HUES64 (cell line): ENCODE measurements at regions not wholly inside any gene's neighbourhood (a gene's known extent, or its start where the extent isn't known, plus 50 kb on each side); places are given as distances from the start of the nearest gene placed in this dataset.

Experiments
- H3K27ac ChIP-seq: 2 replicates; pipeline ENCODE4 v1.7.0; 2013; ENCODE audit warnings: low read depth, low read length, inconsistent platforms
- H3K27me3 ChIP-seq: 2 replicates; pipeline ENCODE4 v1.6.1; 2013; ENCODE audit warnings: mild to moderate bottlenecking, low read length; ENCODE audit not compliant: insufficient read depth
- H3K36me3 ChIP-seq: 2 replicates; pipeline ENCODE4 v1.6.1; 2013; ENCODE audit warnings: mild to moderate bottlenecking, low read length; ENCODE audit not compliant: insufficient read depth
- H3K4me1 ChIP-seq: 2 replicates; pipeline ENCODE4 v1.6.1; 2013; ENCODE audit warnings: mild to moderate bottlenecking, low read length, moderate library complexity; ENCODE audit not compliant: insufficient read depth
- H3K4me3 ChIP-seq: 2 replicates; pipeline ENCODE4 v1.5.1; 2013; ENCODE audit warnings: mild to moderate bottlenecking, low read length, moderate library complexity
- H3K9ac ChIP-seq: 2 replicates; pipeline ENCODE4 v1.6.1; 2013; ENCODE audit warnings: mild to moderate bottlenecking, low read depth, low read length
- H3K9me3 ChIP-seq: 2 replicates; pipeline ENCODE4 v1.6.1; 2013; ENCODE audit warnings: low read depth, low read length; ENCODE audit not compliant: insufficient read depth
- WGBS: fragments of 150-250, 120-280 bp; methylation state at CpG from one replicate; pipeline ENCODE4 v1.1.7; 2013; ENCODE audit warnings: missing lambda C conversion rate; 5-methylcytosine and 5-hydroxymethylcytosine counted together

- no peaks in the 10 kb centered on the region for H3K9me3 ChIP-seq
- H3K27me3 ChIP-seq = no peaks in the 10 kb centered on the region
- 89% methylated on average over 3 of the region's 3 CpGs for WGBS
- H3K9ac ChIP-seq = no peak overlapping the region
- no peak overlapping the region for H3K4me3 ChIP-seq
- peaks cover 18% of the 10 kb centered on the region; the same call in 1 of the 2 replicates for H3K4me1 ChIP-seq
- H3K36me3 ChIP-seq = no peaks in the 10 kb centered on the region
- no peak overlapping the region for H3K27ac ChIP-seq
Measured at GRCh38 chr2:12061286-12062052, 315.0 kb downstream of the LPIN1 start.

DNA sequence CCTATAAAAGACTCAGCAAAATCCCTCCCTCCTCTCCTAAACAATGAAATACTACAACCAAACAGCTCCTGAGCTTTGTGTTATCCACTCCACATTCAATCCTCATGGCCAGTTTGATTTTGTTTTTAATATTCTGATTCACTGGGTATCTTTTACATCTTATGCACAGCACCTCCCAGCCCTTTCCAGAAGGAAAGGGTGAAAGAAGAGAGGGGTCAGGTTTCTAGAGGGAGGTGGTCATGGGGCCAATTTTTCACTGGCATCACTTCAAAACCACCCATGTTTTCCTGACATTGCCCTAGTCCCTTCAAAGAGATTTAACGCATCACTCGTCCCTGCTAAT is 315.6 kb downstream of the LPIN1 start:
- H3K4me1 ChIP-seq = peaks cover 18% of the 10 kb centered on the region; the same call in 1 of the 2 replicates
- no peaks in the 10 kb centered on the region for H3K36me3 ChIP-seq
- WGBS = 100% methylated on average over 2 of the region's 2 CpGs
- no peaks in the 10 kb centered on the region for H3K9me3 ChIP-seq
- no peak overlapping the region for H3K4me3 ChIP-seq
- no peak overlapping the region for H3K27ac ChIP-seq
- H3K27me3 ChIP-seq = no peaks in the 10 kb centered on the region
- H3K9ac ChIP-seq = no peak overlapping the region

- H3K9me3 ChIP-seq = no peaks in the 10 kb centered on the region
- WGBS = 93% methylated on average over 5 of the region's 5 CpGs
- peaks cover 7% of the 10 kb centered on the region; the same call in 1 of the 2 replicates for H3K4me1 ChIP-seq
- no peaks in the 10 kb centered on the region for H3K27me3 ChIP-seq
- H3K4me3 ChIP-seq = no peak overlapping the region
- H3K36me3 ChIP-seq = no peaks in the 10 kb centered on the region
- no peak overlapping the region for H3K27ac ChIP-seq
- H3K9ac ChIP-seq = no peak overlapping the region
Measured at GRCh38 chr2:12063210-12063609, 316.8 kb downstream of the LPIN1 start.

DNA sequence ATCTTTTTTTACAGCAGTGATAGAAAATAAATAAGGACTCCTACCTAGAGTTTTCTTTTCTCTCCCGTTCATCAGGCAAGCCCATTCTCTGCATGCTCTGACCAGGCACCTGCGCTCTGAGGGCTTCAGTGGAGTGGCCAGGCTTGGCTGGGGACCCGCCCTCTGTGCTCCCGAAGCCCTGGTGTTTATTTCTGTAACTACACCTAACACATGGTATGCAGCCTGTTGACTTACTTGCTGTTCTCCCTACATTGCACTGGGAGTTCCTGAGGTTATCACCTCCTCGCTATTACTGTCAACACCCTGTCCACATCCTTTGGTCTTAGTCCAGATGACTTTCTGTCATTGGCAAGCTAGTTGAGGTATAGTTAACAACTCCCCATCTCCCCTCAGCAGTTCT is 317.7 kb downstream of the LPIN1 start:
- no peak overlapping the region for H3K4me3 ChIP-seq
- WGBS = 84% methylated on average over 5 of the region's 5 CpGs
- H3K27me3 ChIP-seq = no peaks in the 10 kb centered on the region
- no peaks in the 10 kb centered on the region for H3K9me3 ChIP-seq
- H3K4me1 ChIP-seq = peaks cover 7% of the 10 kb centered on the region; the same call in 1 of the 2 replicates
- H3K9ac ChIP-seq = no peak overlapping the region
- no peaks in the 10 kb centered on the region for H3K36me3 ChIP-seq
- no peak overlapping the region for H3K27ac ChIP-seq

GRCh38 chr2:12066116-12066515 is 319.7 kb downstream of the LPIN1 start:
- Histone ChIP-seq H3K27me3 (no peaks in the 10 kb centered on the region), H3K4me1 (peaks cover 11% of the 10 kb centered on the region), H3K27ac (no peak overlapping the region), H3K9me3 (no peaks in the 10 kb centered on the region), H3K9ac (no peak overlapping the region), H3K36me3 (no peaks in the 10 kb centered on the region), H3K4me3 (no peak overlapping the region)
- 97% methylated on average over 1 of the region's 1 CpG for WGBS

DNA sequence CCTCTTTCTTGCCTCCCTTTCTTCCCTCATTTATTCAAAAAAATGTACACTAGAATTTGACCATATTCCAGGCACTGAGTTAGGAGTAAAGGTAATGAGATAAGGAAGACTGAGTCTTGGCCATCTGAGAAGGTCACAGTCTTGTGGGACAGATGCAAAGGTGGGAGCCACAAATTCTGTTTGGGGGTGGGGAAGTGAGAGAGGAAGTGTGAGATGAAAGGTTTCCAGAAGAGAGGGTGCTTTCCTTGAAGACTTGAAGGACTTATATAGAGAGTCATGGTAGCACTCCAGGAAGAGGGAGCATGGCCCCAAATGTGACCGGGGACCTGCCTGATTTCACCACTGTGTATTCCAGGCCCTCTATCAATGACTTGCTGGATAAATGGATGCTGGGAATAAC is 320.6 kb downstream of the LPIN1 start:
- Histone ChIP-seq H3K9me3 (no peaks in the 10 kb centered on the region), H3K4me3 (no peak overlapping the region), H3K36me3 (no peaks in the 10 kb centered on the region), H3K4me1 (peaks cover 4% of the 10 kb centered on the region), H3K27ac (no peak overlapping the region), H3K27me3 (no peaks in the 10 kb centered on the region), H3K9ac (no peak overlapping the region)
- 100% methylated on average over 1 of the region's 1 CpG for WGBS

DNA sequence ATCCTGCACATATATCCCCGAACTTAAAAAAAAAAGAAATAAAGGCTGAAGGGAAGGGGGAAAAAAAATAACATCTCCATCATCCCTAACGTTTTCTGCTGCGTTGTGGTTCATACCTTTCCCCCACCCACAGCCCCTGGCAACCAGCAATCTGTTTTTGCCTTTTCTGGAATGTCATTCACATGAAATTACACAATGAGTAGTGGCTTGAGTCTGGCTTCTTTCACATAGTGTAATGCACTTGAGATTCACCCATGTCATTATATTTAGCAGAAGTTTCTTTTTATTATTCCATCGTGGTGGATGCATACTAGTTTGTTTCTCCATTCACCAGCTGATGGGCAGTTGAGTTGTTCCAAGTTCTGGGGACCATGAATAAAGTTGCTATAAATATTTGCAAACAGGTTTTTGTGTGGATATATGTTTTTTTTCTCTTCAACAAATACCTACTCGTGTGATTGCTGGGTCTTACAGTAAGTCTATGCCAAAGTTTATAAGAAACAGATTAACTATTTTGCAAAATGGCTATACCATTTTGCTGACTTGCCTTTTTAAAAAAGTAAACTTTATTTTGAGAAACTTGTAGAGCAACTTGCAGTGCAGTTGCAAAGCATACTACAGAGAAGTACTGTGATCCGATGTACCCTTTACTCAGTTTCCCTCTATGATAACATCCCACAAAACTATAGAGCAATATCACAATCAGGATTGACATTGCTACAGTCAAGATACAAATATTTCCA is 322.5 kb downstream of the LPIN1 start:
- Histone ChIP-seq H3K9me3 (no peaks in the 10 kb centered on the region), H3K36me3 (no peaks in the 10 kb centered on the region), H3K4me1 (peaks cover 4% of the 10 kb centered on the region), H3K4me3 (no peak overlapping the region), H3K27ac (no peak overlapping the region), H3K9ac (no peak overlapping the region), H3K27me3 (no peaks in the 10 kb centered on the region)
- WGBS = 99% methylated on average over 4 of the region's 6 CpGs

DNA sequence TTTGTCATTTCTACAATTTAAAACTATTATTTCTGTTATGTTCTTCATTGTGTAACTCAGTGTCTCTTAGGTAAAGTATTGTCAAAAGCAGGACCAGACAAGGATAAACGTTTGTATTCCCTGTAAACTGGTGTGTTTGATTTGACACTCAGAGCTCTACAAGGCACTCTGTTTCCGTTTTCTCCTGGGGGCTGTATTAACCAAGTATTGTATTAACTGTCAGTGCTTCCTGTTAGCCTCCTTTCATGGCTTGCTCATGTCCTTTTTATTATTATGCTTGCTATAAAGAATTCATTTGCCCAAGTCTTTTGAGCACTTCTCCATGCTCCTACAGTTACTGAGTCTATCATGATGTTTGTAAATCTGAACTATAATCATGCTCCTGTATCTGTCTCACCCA is 323.7 kb downstream of the LPIN1 start:
- H3K4me1 ChIP-seq = peaks cover 12% of the 10 kb centered on the region
- 73% methylated on average over 2 of the region's 2 CpGs for WGBS
- H3K4me3 ChIP-seq = no peak overlapping the region
- H3K36me3 ChIP-seq = no peaks in the 10 kb centered on the region
- no peaks in the 10 kb centered on the region for H3K9me3 ChIP-seq
- H3K27ac ChIP-seq = no peak overlapping the region
- no peaks in the 10 kb centered on the region for H3K27me3 ChIP-seq
- H3K9ac ChIP-seq = no peak overlapping the region

GRCh38 chr2:12070581-12070980 is 324.1 kb downstream of the LPIN1 start:
- H3K9me3 ChIP-seq = no peaks in the 10 kb centered on the region
- H3K4me1 ChIP-seq = peaks cover 12% of the 10 kb centered on the region
- no peaks in the 10 kb centered on the region for H3K36me3 ChIP-seq
- H3K27me3 ChIP-seq = no peaks in the 10 kb centered on the region
- H3K27ac ChIP-seq = no peak overlapping the region
- 93% methylated on average over 4 of the region's 4 CpGs for WGBS
- no peak overlapping the region for H3K9ac ChIP-seq
- H3K4me3 ChIP-seq = no peak overlapping the region

- Histone ChIP-seq H3K4me1 (peaks cover 12% of the 10 kb centered on the region), H3K36me3 (no peaks in the 10 kb centered on the region), H3K9ac (no peak overlapping the region), H3K9me3 (no peaks in the 10 kb centered on the region), H3K27me3 (no peaks in the 10 kb centered on the region), H3K4me3 (no peak overlapping the region), H3K27ac (no peak overlapping the region)
Measured at GRCh38 chr2:12071318-12071717, 324.9 kb downstream of the LPIN1 start.

DNA sequence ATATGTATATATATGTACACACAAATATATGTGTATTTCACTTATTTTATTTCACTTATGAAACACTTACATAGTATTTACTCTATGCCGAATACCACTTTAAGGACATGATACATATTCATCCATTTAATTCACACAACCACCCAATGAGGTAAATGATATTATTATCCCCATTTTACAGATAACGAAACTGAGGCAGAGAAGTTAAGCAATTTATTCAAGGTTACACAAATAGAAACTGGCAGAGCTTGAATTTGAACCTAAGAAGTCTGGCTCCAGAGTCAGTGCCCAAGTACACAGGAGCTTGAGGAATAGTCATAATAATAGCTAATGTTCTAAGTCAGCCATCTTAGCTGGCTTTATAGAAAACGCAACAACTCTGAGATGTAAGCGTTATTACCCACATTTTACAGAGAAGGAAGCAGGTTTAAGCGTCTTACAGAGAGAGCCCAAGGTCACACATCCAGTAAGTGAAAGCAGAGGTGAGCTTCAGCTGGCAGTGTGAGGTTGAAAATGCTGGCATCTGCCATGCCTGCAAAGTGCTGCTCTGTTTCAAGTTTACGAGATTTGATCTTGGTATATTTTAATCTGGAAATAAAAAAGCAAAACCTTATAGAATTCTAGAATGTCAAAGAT is 326.9 kb downstream of the LPIN1 start:
- Histone ChIP-seq H3K4me1 (peaks cover 12% of the 10 kb centered on the region), H3K27ac (no peak overlapping the region), H3K27me3 (no peaks in the 10 kb centered on the region), H3K4me3 (no peak overlapping the region), H3K9ac (no peak overlapping the region), H3K9me3 (no peaks in the 10 kb centered on the region), H3K36me3 (no peaks in the 10 kb centered on the region)
- 95% methylated on average over 6 of the region's 6 CpGs for WGBS
